PC-3 (cell line): ENCODE measurements at regions not wholly inside any gene's neighbourhood (a gene's known extent, or its start where the extent isn't known, plus 50 kb on each side); places are given as distances from the start of the nearest gene placed in this dataset.

Experiments used
- ATAC-seq: fragments of 200-7000 bp; cut with Tn5 transposase; 2 replicates; pipeline ENCODE4 v1.9.1; 2020; ENCODE audit warnings: mild to moderate bottlenecking, moderate library complexity
- BruUV-seq: library from RNA; stranded (reverse); fragments of 400-500 nt; replicated peaks from 2 replicates; lab custom pipeline; 2021; lab: Mats Ljungman, UMichigan
- CTCF ChIA-PET: fragments of 300-600 bp; sonication (Branson Sonifier 250); formaldehyde crosslinking; loops from one replicate; lab custom pipeline; 2022; ENCODE audit warnings: antibody characterized with exemption; lab: Charles Lee
- POLR2A ChIA-PET: fragments of 300-600 bp; sonication (Branson Sonifier 250); formaldehyde crosslinking; loops from one replicate; lab custom pipeline; 2022; ENCODE audit warnings: antibody characterized with exemption; ENCODE audit not compliant: unreplicated experiment; lab: Charles Lee
- DNase-seq: peaks from one replicate; pipeline ENCODE4 v3.0.0-alpha.2; 2015
- H2AFZ ChIP-seq: fragments of 300-600 bp; sonication (generic); 2 replicates; pipeline ENCODE4 v1.6.0; 2016; ENCODE audit warnings: antibody characterized with exemption, low read length
- H3F3A ChIP-seq: fragments of 300-600 bp; sonication (generic); one replicate; pipeline ENCODE4 v1.6.0; 2017; ENCODE audit warnings: antibody characterized with exemption, low read length, control low read depth, mild to moderate bottlenecking; ENCODE audit not compliant: unreplicated experiment
- H3K27ac ChIP-seq: fragments of 300-600 bp; sonication (generic); 2 replicates; pipeline ENCODE4 v1.5.1; 2016; ENCODE audit warnings: mild to moderate bottlenecking, low read length
- H3K27me3 ChIP-seq: fragments of 300-600 bp; sonication (generic); 2 replicates; pipeline ENCODE4 v1.6.1; 2016; ENCODE audit warnings: low read length, mixed read lengths
- H3K36me3 ChIP-seq: fragments of 300-600 bp; sonication (generic); 2 replicates; pipeline ENCODE4 v1.6.1; 2016; ENCODE audit warnings: low read depth, mixed run types, low read length, mixed read lengths
- H3K4me1 ChIP-seq: fragments of 300-600 bp; sonication (generic); 2 replicates; pipeline ENCODE4 v1.5.1; 2016; ENCODE audit warnings: low read length; ENCODE audit not compliant: insufficient read depth
- H3K4me2 ChIP-seq: fragments of 300-600 bp; sonication (generic); 2 replicates; pipeline ENCODE4 v1.6.0; 2016; ENCODE audit warnings: low read length
- H3K4me3 ChIP-seq: fragments of 300-600 bp; sonication (generic); 2 replicates; pipeline ENCODE4 v1.5.1; 2016; ENCODE audit warnings: mild to moderate bottlenecking, low read length, mixed read lengths
- H3K79me2 ChIP-seq: fragments of 300-600 bp; sonication (generic); 2 replicates; pipeline ENCODE4 v1.6.1; 2017; ENCODE audit warnings: low read length, mixed read lengths
- H3K9ac ChIP-seq: fragments of 300-600 bp; sonication (generic); 2 replicates; pipeline ENCODE4 v1.6.0; 2016; ENCODE audit warnings: mild to moderate bottlenecking, low read length
- H3K9me2 ChIP-seq: fragments of 300-600 bp; sonication (generic); replicated peaks from 2 replicates; pipeline ENCODE4 v1.6.1; 2016; ENCODE audit warnings: mixed run types, low read length, mixed read lengths
- H3K9me3 ChIP-seq: fragments of 300-600 bp; sonication (generic); 2 replicates; pipeline ENCODE4 v1.6.1; 2016; ENCODE audit warnings: low read length, mixed read lengths
- H4K20me1 ChIP-seq: fragments of 300-600 bp; sonication (generic); 2 replicates; pipeline ENCODE4 v1.6.1; 2016; ENCODE audit warnings: low read length, mixed read lengths
- EZH2 ChIP-seq: fragments of 300-600 bp; sonication (generic); IDR thresholded peaks from one replicate; pipeline ENCODE4 v1.6.1; 2017; ENCODE audit warnings: antibody characterized with exemption, mild to moderate bottlenecking, low read length; ENCODE audit not compliant: unreplicated experiment
- EZH2phosphoT487 ChIP-seq: fragments of 300-600 bp; sonication (generic); IDR thresholded peaks from 2 replicates; pipeline ENCODE4 v1.6.1; 2018; ENCODE audit warnings: mild to moderate bottlenecking, antibody characterized with exemption, low read length, borderline replicate concordance
- intact Hi-C: fragments of 100-400 bp; cut with micrococcal nuclease; formaldehyde crosslinking; loops from 2 replicates; pipeline ENCODE4 v1.9.0; 2023
- TF ChIP-seq, protein P1 (sequence below): fragments of 300-600 bp; sonication (generic); conservative IDR thresholded peaks from 2 replicates; pipeline ENCODE4 v1.5.1; 2017; ENCODE audit warnings: antibody characterized with exemption, low read depth, mild to moderate bottlenecking, low read length

DNA sequence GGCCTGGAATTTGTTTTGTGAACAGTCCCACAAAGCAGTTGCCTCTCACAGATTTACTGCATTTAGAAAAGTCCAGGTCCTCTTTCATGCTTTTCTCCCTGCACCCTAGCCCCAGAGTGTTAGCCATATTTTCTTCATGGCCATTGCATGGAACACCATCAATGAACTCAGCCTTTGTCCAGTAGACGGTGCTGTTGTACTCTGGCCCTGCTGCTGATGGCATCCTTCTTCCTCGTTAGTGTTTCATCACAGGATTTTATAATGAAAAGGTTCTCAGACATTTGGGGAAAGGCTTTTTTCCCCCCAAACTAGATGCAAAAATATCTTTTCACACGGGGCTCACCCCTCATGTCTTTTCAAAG, 93.0 kb upstream of the SLC25A13 start:
- Histone ChIP-seq H4K20me1 (no peaks in the 10 kb centered on the region), H3K27ac (no peak overlapping the region), H3K36me3 (no peaks in the 10 kb centered on the region), H3K9me2 (no peaks in the 10 kb centered on the region), H3K4me2 (no peak overlapping the region), H3K27me3 (no peaks in the 10 kb centered on the region), H3F3A (no peaks in the 10 kb centered on the region), H3K9me3 (no peaks in the 10 kb centered on the region), H2AFZ (no peak overlapping the region), H3K4me3 (no peak overlapping the region), H3K9ac (no peak overlapping the region), H3K4me1 (peaks cover 7% of the 10 kb centered on the region; the same call in 1 of the 2 replicates), H3K79me2 (no peaks in the 10 kb centered on the region)
- TF ChIP-seq EZH2 (no peak), EZH2phosphoT487 (no peak)
- TF ChIP-seq, protein P1, sequence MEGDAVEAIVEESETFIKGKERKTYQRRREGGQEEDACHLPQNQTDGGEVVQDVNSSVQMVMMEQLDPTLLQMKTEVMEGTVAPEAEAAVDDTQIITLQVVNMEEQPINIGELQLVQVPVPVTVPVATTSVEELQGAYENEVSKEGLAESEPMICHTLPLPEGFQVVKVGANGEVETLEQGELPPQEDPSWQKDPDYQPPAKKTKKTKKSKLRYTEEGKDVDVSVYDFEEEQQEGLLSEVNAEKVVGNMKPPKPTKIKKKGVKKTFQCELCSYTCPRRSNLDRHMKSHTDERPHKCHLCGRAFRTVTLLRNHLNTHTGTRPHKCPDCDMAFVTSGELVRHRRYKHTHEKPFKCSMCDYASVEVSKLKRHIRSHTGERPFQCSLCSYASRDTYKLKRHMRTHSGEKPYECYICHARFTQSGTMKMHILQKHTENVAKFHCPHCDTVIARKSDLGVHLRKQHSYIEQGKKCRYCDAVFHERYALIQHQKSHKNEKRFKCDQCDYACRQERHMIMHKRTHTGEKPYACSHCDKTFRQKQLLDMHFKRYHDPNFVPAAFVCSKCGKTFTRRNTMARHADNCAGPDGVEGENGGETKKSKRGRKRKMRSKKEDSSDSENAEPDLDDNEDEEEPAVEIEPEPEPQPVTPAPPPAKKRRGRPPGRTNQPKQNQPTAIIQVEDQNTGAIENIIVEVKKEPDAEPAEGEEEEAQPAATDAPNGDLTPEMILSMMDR, result peak; percentile 90
- DNase-seq (peak; percentile 72), ATAC-seq (peak; percentile 95)
- intact Hi-C loops, result loop anchor here (1.0 to 10.0 kb wide), 7 partner anchors 182 to 612 kb away; partner anchors contain the start of gene SEM1
- ChIA-PET CTCF (no interaction called here), POLR2A (no interaction called here)
- no TSS peak for BruUV-seq

DNA sequence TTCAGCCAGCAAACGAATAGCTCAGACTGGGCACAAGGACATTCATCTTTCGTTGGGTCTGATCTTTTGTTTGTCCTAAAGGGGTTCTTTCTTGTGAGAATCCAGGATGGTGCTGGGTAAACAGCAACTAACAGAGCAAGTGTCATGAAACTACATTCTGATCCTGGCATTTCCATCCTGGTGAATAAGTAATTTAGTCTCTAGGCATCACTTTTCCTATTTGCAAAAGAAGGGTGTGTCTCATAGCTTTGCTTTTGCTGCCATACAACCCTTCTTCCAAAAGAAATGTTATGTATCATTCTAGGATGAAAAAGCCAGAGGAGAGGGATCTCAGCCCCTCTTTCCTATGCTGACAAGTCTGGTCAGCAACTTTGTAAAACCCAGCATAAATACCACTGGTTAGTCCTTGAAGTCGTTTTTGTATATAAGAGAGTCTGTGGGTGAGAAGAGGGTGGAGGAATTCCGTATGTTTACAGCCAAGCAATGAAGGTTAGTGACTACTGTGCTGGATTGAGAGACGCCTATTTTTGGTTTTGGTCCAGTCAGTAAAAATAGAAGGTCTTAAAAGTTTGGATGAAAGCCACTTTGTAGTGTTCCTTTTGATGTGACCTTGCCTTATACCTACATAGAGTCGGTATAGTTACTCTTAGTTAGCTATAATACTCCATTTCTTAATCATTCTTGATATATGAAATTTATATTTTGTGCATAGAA, 88.4 kb upstream of the SLC25A13 start:
- intact Hi-C loops, result loop anchor here (5.0 to 10.0 kb wide), 3 partner anchors 228 to 385 kb away; partner anchors contain the start of gene SEM1
- DNase-seq (no peak), ATAC-seq (no peak)
- no peaks in the 10 kb centered on the region for H3K36me3 ChIP-seq
- no peak overlapping the region for H3K4me3 ChIP-seq
- H3K9me3 ChIP-seq, result no peaks in the 10 kb centered on the region
- ChIA-PET POLR2A (interaction anchor here (0.6 kb wide), 1 partner anchor 1628 kb away, joined by 8 read pairs; no protein-coding TSS in a partner anchor), CTCF (interaction anchor here (1.0 kb wide), 1 partner anchor 617 kb away, joined by 3 read pairs; no protein-coding TSS in a partner anchor)
- no peaks in the 10 kb centered on the region for H3K9me2 ChIP-seq
- BruUV-seq, result no TSS peak
- no peak for TF ChIP-seq EZH2phosphoT487
- TF ChIP-seq EZH2, result no peak
- TF ChIP-seq, protein P1, result no peak
- H3K9ac ChIP-seq, result no peak overlapping the region
- H3K27ac ChIP-seq, result no peak overlapping the region
- H3K4me1 ChIP-seq, result peaks cover 8% of the 10 kb centered on the region; the same call in 1 of the 2 replicates
- no peak overlapping the region for H2AFZ ChIP-seq
- H4K20me1 ChIP-seq, result no peaks in the 10 kb centered on the region
- no peak overlapping the region for H3K4me2 ChIP-seq
- H3K79me2 ChIP-seq, result no peaks in the 10 kb centered on the region
- no peaks in the 10 kb centered on the region for H3K27me3 ChIP-seq
- no peaks in the 10 kb centered on the region for H3F3A ChIP-seq

DNA sequence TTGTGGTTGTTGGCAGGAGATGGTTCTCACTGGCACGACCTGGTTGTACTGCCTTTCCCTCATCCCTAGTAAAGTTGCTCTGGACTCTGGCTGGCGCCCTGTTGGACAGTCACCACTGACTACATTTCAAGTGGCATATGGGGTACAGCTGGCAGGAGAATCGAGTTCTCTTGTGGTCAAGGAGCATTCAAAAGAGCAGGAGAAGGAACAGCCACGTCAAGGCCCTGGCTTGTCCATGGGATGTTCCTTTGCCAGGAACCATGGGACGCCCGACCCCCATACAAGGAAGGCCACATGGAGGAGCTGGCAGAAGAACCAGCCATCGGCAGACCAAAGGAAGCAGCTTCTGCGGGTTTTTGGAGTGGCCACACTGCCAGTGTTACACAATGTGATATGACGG, 87.0 kb upstream of the SLC25A13 start:
- H3F3A ChIP-seq, result no peaks in the 10 kb centered on the region
- ChIA-PET POLR2A (no interaction called here), CTCF (no interaction called here)
- H3K9me3 ChIP-seq, result no peaks in the 10 kb centered on the region
- DNase-seq (no peak), ATAC-seq (no peak)
- no peak overlapping the region for H3K9ac ChIP-seq
- H4K20me1 ChIP-seq, result no peaks in the 10 kb centered on the region
- H3K36me3 ChIP-seq, result no peaks in the 10 kb centered on the region
- no peaks in the 10 kb centered on the region for H3K27me3 ChIP-seq
- H3K4me3 ChIP-seq, result no peak overlapping the region
- no peak overlapping the region for H3K27ac ChIP-seq
- no TSS peak for BruUV-seq
- no peak overlapping the region for H3K4me2 ChIP-seq
- no peaks in the 10 kb centered on the region for H3K9me2 ChIP-seq
- H3K4me1 ChIP-seq, result peaks cover 8% of the 10 kb centered on the region; the same call in 1 of the 2 replicates
- TF ChIP-seq, protein P1, result no peak
- TF ChIP-seq EZH2 (no peak), EZH2phosphoT487 (no peak)
- H3K79me2 ChIP-seq, result no peaks in the 10 kb centered on the region
- no peak overlapping the region for H2AFZ ChIP-seq
- intact Hi-C loops, result no loop called here
